Retinal pigment epithelial cell (primary cell): ENCODE measurements at regions not wholly inside any gene's neighbourhood (a gene's known extent, or its start where the extent isn't known, plus 50 kb on each side); places are given as distances from the start of the nearest gene placed in this dataset.
A peak's percentile ranks its signal among the peaks of the same experiment; 100 is the strongest.

ENCODE experiments used
- DNase-seq: peaks from one replicate; pipeline ENCODE4 v3.0.0-alpha.2; 2010; ENCODE audit warnings: low read depth
- H3K4me3 ChIP-seq: 2 replicates; pipeline ENCODE4 v1.5.1; 2011; ENCODE audit warnings: mild to moderate bottlenecking, low read length, control low read depth, moderate library complexity
- CTCF ChIP-seq: conservative IDR thresholded peaks from 2 replicates; pipeline ENCODE4 v1.5.1; 2011; ENCODE audit warnings: low read depth, low read length, control low read depth, inconsistent platforms

GRCh38 chr4:41359422-41359775 is 102.7 kb downstream of the UCHL1 start:
- no peak overlapping the region for H3K4me3 ChIP-seq
- TF ChIP-seq CTCF, result no peak
- DNase-seq, result no peak

GRCh38 chr4:41359836-41360213 is 103.1 kb downstream of the UCHL1 start:
- H3K4me3 ChIP-seq, result peak overlapping the region; percentile 67
- no peak for DNase-seq
- no peak for TF ChIP-seq CTCF

- TF ChIP-seq CTCF, result no peak
- peak overlapping the region; percentile 67 for H3K4me3 ChIP-seq
- DNase-seq, result no peak
Measured at GRCh38 chr4:41360214-41360920, 103.6 kb downstream of the UCHL1 start.

- H3K4me3 ChIP-seq, result peak overlapping the region; percentile 67
- DNase-seq, result no peak
- TF ChIP-seq CTCF, result no peak
Measured at GRCh38 chr4:41360921-41361793, 104.4 kb downstream of the UCHL1 start.

GRCh38 chr4:41361794-41362526 is 105.2 kb downstream of the UCHL1 start:
- H3K4me3 ChIP-seq, result peak overlapping the region; percentile 67
- no peak for DNase-seq
- TF ChIP-seq CTCF, result no peak

GRCh38 chr4:41362621-41363383 is 106.1 kb downstream of the UCHL1 start:
- DNase-seq, result no peak
- TF ChIP-seq CTCF, result no peak
- H3K4me3 ChIP-seq, result peak overlapping the region; percentile 67
